Activated B cell treated with CpG ODN at 0.5 μM for 24 hours (primary cell): ENCODE measurements at regions not wholly inside any gene's neighbourhood (a gene's known extent, or its start where the extent isn't known, plus 50 kb on each side); places are given as distances from the start of the nearest gene placed in this dataset.

Experiments
- ATAC-seq: fragments of 200-7000 bp; cut with Tn5 transposase; one replicate; pipeline ENCODE4 v1.10.0; 2021; ENCODE audit warnings: low read depth, mild to moderate bottlenecking, moderate library complexity
- CTCF ChIA-PET: fragments of 350-600 bp; sonication (Branson Sonifier 250); formaldehyde crosslinking; loops from one replicate; lab custom pipeline; 2021; ENCODE audit warnings: antibody characterized with exemption; lab: Charles Lee
- POLR2A ChIA-PET: fragments of 350-600 bp; sonication (Branson Sonifier 250); formaldehyde crosslinking; loops from one replicate; lab custom pipeline; 2021; ENCODE audit warnings: antibody characterized with exemption; lab: Charles Lee
- DNase-seq: peaks from one replicate; pipeline ENCODE4 v3.0.0; 2022
- H3K27ac Mint-ChIP-seq: one replicate; pipeline ENCODE4 v1.8.0; 2020; ENCODE audit warnings: mixed read lengths
- H3K27me3 Mint-ChIP-seq: one replicate; pipeline ENCODE4 v1.8.0; 2021; ENCODE audit warnings: mixed read lengths
- H3K36me3 Mint-ChIP-seq: one replicate; pipeline ENCODE4 v1.8.0; 2021; ENCODE audit warnings: low read depth, mixed read lengths
- H3K4me1 Mint-ChIP-seq: one replicate; pipeline ENCODE4 v1.8.0; 2021; ENCODE audit warnings: mixed read lengths
- H3K4me3 Mint-ChIP-seq: one replicate; pipeline ENCODE4 v1.8.0; 2020; ENCODE audit warnings: mild to moderate bottlenecking, mixed read lengths
- H3K9me3 Mint-ChIP-seq: one replicate; pipeline ENCODE4 v1.8.0; 2020; ENCODE audit warnings: mixed read lengths
- intact Hi-C: fragments of 100-400 bp; cut with micrococcal nuclease; formaldehyde crosslinking; loops from one replicate; pipeline ENCODE4 v1.15.1; 2024
- TF ChIP-seq, protein P1 (sequence below): fragments of 200-600 bp; IDR thresholded peaks from one replicate; pipeline ENCODE4 v1.8.0; 2022; ENCODE audit warnings: antibody characterized with exemption, mild to moderate bottlenecking

DNA sequence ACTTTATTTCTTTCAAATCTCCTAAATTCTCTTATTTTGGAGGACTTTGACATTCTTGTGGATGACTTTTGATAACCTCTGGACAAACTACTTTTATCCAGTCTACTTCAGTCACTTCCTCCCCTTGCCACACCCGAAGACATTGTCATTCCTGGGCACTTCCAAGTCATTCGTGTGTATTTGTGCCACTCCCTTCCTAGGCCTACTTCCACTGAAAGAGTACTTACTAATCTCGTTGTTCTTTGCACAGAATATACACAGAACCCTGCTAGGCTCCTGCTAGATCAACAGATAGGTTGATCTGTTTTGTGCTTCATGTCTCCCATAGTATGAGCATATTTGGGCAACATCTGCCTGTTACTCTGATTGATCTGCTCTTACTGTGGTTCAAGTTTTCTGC is 355.4 kb downstream of the HGF start:
- Mint-ChIP-seq H3K9me3 (peaks cover 7% of the 10 kb centered on the region), H3K4me1 (no peaks in the 10 kb centered on the region), H3K27me3 (no peaks in the 10 kb centered on the region)

DNA sequence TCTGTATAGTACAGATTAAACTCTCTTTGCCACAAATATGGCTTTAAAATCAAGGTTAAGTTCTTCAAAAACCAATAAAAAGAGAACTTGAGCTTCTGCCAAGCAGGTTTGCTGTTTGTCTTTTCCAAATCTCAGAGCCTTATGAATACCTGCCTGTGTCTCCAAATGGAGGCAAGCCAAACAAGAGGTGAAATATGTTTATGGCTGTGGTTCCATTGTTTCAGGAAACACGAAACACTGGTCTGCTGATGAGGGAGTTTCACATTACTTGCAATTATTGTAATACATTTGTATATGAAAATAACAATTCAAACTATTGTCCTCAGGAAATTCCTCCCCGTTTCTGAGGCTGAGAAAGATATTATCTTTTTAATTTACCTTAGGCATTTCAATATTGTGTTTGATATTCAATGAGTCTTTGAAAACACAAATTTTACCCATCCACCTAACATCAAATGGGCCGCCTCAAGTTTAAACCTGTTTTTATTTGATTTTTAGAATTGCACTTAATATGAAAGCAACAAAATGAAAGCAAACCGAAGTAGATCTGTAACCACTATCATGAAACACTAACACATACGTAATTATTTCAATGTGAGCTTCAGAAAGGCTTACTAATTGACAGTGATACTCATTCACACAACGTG is 359.3 kb downstream of the HGF start:
- H3K27me3 Mint-ChIP-seq: no peaks in the 10 kb centered on the region
- TF ChIP-seq, protein P1, sequence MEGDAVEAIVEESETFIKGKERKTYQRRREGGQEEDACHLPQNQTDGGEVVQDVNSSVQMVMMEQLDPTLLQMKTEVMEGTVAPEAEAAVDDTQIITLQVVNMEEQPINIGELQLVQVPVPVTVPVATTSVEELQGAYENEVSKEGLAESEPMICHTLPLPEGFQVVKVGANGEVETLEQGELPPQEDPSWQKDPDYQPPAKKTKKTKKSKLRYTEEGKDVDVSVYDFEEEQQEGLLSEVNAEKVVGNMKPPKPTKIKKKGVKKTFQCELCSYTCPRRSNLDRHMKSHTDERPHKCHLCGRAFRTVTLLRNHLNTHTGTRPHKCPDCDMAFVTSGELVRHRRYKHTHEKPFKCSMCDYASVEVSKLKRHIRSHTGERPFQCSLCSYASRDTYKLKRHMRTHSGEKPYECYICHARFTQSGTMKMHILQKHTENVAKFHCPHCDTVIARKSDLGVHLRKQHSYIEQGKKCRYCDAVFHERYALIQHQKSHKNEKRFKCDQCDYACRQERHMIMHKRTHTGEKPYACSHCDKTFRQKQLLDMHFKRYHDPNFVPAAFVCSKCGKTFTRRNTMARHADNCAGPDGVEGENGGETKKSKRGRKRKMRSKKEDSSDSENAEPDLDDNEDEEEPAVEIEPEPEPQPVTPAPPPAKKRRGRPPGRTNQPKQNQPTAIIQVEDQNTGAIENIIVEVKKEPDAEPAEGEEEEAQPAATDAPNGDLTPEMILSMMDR: no peak
- H3K36me3 Mint-ChIP-seq: no peaks in the 10 kb centered on the region
- H3K27ac Mint-ChIP-seq: no peak overlapping the region
- CTCF ChIA-PET: no interaction called here
- ATAC-seq: no peak
- no peaks in the 10 kb centered on the region for H3K4me1 Mint-ChIP-seq
- POLR2A ChIA-PET: no interaction called here
- H3K4me3 Mint-ChIP-seq: no peak overlapping the region
- intact Hi-C loops: no loop called here
- no peak for DNase-seq
- peaks cover 3% of the 10 kb centered on the region for H3K9me3 Mint-ChIP-seq

More for the DNA sequence above, 355.4 kb downstream of the HGF start:
- POLR2A ChIA-PET: no interaction called here
- no peak for DNase-seq
- no peak for ATAC-seq
- H3K27ac Mint-ChIP-seq: no peak overlapping the region
- CTCF ChIA-PET: no interaction called here
- no peak overlapping the region for H3K4me3 Mint-ChIP-seq
- no peaks in the 10 kb centered on the region for H3K36me3 Mint-ChIP-seq
- intact Hi-C loops: no loop called here
- TF ChIP-seq, protein P1: no peak

DNA sequence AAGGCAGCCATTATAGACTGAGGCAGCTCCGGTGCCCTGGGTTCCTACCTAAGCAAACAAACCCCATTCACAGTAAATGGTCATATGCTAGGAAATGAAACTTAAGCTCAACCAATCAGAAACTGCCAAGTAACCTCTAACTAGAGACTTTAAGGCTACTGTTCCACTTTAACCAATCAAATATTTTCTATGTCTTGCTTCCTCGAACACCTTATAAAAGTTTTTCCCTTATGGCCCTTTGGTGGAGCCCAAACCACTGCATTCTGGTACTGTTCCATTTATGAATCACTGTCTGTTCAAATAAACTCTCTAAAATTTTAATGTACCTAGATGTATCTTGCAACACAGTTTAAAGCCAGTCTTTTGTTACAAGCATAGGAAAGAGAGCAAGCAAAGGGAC is 361.1 kb downstream of the HGF start:
- no peak for ATAC-seq
- no peak for DNase-seq
- Mint-ChIP-seq H3K9me3 (peaks cover 3% of the 10 kb centered on the region), H3K4me1 (no peaks in the 10 kb centered on the region), H3K4me3 (no peak overlapping the region), H3K27ac (no peak overlapping the region), H3K27me3 (no peaks in the 10 kb centered on the region), H3K36me3 (no peaks in the 10 kb centered on the region)
- intact Hi-C loops: no loop called here
- ChIA-PET CTCF (no interaction called here), POLR2A (no interaction called here)
- TF ChIP-seq, protein P1: no peak

DNA sequence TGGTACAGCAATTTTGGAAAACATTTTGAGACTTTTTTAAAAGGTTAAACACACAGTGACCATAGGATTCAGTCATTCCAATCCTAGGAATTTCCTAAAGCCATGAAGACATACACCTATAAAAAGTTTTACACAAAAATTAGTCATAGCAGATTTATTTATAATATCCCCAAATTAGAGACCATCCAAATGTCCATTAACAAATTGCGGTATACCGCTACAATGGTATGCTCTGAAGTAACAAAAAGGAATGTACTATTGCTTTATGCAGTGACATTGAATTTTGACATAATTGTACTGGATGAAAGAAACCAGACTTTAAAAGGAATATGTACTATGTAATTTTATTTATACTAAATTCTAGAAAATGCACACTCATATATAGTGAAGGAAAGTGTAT is 362.8 kb downstream of the HGF start:
- Mint-ChIP-seq H3K36me3 (no peaks in the 10 kb centered on the region), H3K9me3 (peaks cover 3% of the 10 kb centered on the region), H3K4me3 (no peak overlapping the region), H3K27me3 (no peaks in the 10 kb centered on the region), H3K27ac (no peak overlapping the region), H3K4me1 (no peaks in the 10 kb centered on the region)
- TF ChIP-seq, protein P1: no peak
- DNase-seq: no peak
- ChIA-PET CTCF (no interaction called here), POLR2A (no interaction called here)
- no peak for ATAC-seq
- intact Hi-C loops: no loop called here

DNA sequence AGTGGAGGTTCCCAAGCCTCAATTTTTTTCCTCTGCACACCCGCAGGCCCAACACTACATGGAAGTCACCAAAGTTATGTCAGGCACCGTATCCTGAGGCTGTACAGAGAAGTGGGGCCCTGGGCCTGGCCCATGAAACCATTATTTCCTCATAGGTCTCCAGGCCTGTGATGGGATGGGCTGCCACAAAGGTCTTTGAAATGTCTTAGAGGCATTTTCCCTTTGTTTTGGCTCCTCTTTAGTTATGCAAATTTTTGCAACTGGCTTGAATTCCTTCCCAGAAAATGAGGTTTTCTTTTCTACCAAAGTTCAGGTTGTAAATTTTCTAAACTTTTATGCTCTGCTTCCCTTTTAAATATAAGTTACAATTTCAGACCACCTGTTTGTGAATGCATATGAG is 365.2 kb downstream of the HGF start:
- TF ChIP-seq, protein P1: no peak
- no peaks in the 10 kb centered on the region for H3K4me1 Mint-ChIP-seq
- H3K27ac Mint-ChIP-seq: no peak overlapping the region
- no peaks in the 10 kb centered on the region for H3K36me3 Mint-ChIP-seq
- ATAC-seq: no peak
- H3K4me3 Mint-ChIP-seq: no peak overlapping the region
- no peak for DNase-seq
- peaks cover 3% of the 10 kb centered on the region for H3K9me3 Mint-ChIP-seq
- ChIA-PET POLR2A (no interaction called here), CTCF (no interaction called here)
- H3K27me3 Mint-ChIP-seq: no peaks in the 10 kb centered on the region
- intact Hi-C loops: no loop called here
